CD4-positive, alpha-beta T cell treated with Interleukin-1 beta for 1 hour (primary cell): ENCODE measurements at regions not wholly inside any gene's neighbourhood (a gene's known extent, or its start where the extent isn't known, plus 50 kb on each side); places are given as distances from the start of the nearest gene placed in this dataset.
"Not testable (repeated sequence)": the region's sequence is repeated elsewhere in the genome, so short reads cannot be mapped to it uniquely, and the experiment has no call there.

Experiments used
- DNase-seq, 2 donors: peaks; one replicate each; pipeline ENCODE4 v3.0.0-alpha.2; 2020 to 2022

DNA sequence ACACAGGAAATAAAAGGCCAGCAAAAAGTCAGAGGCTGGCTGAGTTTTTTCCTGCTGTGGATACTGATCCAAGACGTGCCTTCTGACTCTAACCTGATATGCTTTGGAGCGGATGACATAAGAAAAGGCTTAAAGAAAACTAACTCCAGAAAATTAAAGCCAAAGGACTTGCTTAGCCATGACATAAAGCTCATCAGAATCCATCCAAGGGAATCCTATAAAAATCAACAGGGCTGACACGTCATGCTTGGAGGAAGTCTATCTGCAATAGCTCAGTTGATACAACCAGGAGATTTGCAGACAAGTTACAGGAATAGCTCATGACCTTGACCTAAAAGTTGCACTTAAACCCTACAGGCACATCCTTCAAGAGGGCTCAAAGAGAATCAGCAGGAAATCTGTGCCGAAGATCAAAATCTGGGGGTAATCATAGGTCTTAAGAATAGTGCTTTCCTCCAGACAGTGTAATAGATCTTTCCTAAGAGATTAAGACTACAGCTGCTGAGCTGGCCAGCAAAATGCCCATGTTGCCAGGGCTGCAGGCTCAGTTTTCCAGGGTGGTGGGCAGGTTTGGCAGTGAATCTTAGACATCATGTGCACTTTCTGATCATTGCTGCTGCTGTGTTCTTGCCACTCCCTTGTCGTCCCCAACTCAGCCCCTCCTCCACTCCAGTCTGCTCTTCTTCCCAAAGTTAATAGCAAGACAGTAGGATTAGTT is 111.5 kb upstream of the SVIL start:
- DNase-seq = no peak

DNA sequence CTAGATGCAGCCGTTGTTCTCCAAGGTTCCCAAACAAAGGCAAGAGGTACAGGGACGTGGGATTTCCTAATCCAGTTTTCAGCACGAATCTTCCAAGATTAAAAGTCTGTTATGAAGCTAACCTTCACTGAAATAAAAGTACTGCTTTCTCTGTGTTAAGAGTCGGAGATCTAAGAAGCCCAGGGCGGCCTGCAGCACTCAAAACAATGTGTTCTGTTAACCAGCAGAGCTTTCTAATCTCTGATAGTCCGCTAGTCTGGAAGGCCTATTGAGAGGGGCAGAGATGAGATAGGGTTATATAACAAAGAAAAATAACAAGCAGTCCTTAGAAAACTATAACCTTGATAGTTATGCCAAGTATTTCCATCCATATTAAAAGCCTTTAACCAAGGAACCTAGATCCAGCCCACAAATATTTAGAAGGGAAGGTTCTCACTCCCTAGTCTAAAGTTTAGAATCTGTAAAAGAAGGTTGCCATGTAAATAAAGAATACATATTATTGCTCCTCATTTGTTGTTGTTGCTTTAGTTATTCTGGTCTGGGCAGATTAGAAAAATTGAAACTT is 106.3 kb upstream of the SVIL start:
- DNase-seq = no peak

DNA sequence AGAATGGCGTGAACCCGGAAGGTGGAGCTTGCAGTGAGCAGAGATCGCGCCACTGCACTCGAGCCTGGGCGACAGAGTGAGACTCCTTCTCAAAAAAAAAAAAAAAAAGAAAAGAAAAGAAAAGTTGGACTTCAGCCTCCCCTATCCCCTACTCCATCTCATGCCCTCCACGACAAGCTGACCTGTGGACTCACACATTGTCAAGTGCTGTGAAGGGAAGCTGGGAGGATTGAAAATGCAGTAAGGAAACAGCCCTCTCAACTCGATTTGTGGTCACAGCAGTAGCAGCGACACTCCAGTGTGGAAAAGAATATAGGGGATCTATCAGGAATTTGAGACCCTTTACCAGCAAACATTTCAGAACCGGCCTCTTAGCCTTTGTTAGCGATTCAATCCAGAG is 103.6 kb upstream of the SVIL start:
- DNase-seq = no peak

DNA sequence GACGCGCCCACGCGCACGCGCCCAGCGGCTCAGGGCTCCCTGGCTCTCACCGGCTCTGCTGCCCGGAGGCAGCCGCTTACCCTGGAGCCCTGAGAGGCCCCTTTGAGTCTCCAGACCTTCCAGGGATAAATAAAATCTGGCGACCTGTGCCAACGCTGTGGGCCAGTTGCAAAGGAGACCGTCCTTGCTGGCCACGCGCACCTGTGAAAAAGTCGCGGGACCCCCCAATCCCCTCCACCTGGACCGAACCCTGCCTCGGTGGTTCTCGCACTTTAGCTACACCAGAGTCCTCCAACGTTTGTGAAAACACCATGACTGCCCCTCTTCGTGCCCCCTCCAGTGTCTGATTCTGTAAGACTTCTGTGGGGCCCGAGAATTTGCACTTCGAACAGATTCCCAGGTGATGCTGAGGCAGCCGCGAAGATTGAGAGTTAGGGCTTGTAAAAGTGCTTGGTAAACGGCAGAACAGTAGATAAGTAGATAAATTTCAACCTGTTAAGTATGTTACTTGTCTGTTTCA is 102.4 kb upstream of the SVIL start:
- no peak for DNase-seq

DNA sequence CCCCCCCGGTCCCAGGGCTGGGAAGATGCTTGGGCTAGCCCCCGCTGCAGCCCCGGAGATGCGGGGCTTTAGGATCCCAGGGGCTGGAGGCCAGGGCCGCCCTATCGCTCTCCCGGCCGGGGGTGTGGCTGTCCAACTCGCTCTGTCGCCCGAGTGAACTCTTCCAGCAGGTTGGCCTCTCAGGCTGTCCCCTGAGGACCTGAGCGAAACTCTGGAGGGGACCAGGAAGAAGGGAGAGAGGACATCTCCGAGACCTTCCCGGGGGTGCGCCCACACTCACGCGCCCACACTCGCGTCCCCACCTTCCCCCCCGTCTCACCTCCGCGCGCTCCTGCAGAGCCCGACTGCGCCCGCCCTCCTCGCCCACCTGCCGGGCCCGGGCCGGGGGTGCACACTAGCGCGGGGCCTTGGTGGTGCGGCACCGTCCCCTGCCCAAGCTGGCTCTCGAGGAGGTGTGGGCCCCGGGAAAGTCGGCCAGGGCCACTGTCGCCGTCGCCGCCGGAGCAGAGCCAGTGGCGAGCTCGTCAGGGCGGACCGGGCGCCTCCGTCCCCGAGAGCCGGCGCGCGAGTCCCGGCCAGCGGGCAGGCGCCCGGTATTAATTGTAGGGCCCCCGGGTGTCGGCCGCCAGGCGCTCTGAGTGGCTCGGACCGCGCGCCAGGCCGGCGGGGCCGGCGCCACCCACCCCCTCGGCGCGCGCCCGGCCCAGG is 101.7 kb upstream of the SVIL start:
- DNase-seq = peak; percentile 17 to 40

DNA sequence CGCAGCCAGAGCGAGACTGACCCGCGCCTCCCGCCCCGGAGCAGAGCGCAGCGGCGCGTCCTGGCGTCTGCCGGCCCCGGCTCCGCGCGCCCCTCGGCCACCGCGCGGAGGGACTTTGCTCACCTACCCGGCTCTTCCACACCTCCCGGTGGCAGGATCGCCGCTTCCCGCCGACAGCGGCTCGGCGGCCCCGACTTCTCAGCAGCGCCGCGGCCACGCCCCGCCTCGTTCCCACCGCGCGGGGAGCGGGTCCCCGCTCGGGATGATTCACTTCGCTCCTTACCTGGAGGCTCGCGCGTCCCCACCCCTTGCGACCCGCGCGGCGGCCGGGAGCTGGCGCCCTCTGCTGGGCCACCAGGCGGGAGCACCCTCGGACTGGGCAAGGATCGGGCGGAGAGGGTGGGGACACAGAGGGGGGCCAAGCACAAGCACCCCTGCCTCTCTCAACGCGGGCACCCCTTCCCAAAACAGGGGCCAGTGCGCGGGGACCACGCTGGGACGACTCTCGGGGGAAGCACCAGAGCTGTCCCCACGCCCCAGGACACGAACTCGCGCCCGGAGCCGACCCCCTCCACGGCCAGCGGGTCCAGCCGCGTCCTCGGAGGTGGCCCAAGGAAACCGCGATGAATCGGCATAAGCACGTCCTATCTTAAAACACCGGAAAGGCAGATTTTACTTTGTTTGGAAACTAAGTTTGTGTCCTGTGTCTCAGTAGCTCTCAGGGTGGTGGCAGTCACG is 101.0 kb upstream of the SVIL start:
- DNase-seq = peak; percentile 84 to 87

DNA sequence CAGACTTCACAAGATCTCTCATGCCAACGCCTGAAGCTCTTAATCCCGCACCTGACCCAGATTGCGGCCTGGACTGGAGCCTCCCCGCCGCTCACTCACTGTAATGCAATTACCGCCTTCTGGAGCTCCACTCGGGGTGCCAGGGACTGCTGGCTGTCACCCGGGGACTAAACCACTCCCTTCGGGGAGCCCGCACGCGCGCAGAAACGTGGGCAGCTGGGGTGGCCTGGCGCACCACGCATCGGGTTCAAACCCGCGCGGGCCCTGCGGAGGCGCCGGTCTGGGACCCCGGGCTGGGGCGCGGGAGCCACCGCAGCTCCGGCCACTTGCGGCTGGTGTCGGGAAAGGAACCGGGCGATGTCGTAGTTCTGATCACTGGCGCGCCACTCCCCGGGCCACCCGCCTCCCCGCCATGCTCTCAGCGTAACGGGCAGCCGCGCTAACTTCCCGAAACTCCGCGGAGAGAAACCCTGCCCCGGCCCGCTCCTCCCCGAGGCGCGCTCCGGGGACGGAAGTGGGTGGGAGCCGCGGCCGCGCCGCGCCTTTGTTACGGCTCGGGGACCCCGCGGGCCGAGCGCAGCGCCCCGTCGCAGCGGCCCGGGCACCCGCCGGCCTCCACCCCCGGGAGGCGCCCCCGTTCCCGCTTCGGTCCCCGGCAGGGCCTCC is 100.3 kb upstream of the SVIL start:
- peak; percentile 49 to 60 for DNase-seq

DNA sequence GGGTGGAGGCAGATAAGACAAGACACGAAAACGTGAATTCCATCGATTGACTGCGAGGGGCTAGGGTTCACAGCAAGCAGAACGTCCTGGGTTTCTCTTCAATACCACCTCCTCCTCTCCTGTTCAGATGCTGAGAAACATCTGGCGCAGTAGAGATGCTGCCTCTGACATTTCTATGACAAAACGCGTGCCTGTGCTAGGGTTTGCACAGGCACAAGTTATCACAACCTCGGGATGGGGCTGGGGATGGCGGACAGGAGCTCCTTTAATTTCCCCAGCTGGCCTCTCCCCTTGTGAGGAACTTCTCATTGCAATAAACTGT is 99.8 kb upstream of the SVIL start:
- DNase-seq = no peak

DNA sequence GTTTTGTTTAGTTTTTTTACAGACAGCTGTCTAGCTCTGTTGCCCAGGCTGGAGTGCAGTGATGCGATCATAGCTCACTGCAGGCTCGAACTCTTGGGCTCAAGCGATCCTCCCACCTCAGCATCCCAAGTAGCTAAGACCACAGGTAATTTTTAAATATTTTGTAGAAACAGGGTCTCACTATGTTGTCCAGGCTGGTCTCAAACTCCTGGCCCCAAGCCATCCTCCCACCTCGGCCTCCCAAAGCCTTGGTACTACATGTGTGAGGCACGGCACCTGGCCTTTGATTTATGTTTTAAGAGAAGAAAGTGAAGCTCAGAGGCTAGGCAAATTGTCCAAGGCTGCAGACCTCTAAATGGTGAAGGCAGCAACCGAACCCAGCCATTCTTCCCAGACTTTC is 98.6 kb upstream of the SVIL start:
- no peak for DNase-seq

DNA sequence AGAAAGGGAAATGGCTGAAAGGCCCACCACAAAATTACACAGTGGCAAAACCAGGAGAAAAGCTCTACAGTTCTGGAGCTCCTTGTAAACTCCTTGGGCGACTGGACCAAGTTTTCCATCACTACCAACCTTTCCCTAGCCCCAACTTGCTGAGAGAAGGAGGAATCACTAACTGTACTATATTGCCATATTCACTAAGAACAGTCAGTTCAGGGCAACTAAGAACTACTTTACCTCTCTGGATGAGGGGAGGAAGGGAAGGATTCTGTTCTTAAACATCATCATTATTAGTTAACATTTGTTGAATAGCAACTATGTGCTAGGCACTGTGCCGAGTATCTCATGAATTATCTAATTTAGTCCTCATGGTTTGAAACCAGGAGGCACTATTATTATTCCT is 98.1 kb upstream of the SVIL start:
- no peak for DNase-seq

DNA sequence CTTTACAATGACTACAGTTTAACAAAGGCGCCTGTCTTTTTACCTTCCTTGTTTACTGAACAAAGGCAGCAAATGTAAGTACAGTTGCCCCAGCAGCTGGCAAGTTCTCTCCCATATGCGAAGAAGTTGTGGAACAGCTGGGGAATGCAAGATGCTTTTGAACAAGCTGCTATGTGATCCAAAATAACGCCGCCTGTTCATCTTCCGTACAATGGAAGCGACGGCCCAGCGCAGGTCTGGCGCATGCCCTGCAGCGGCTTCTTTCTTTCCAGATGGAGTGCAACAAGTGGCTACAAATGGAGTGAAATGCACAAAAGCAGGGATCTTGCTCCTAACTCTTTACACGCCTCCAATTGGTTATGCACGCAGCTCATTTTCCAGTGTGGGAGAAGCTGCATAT is 97.0 kb upstream of the SVIL start:
- DNase-seq = no peak

DNA sequence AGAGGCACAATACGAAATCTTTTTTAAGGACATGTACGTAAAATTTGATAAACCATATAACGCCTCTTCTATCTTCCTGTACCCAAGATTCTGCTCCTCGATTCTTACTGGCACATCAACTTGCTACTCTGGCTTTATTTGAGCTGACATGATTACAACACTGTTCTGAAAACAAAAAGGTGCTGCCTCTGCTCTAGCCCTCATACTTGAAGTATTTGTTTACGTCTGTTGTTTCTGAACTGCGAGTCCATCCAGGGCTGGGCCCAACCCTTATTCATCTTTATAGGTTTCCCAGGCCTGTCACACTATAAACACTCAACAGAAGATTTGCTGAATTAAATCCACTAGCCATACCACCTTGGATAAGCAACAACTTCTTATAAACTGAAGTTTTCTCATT is 96.2 kb upstream of the SVIL start:
- DNase-seq = no peak

DNA sequence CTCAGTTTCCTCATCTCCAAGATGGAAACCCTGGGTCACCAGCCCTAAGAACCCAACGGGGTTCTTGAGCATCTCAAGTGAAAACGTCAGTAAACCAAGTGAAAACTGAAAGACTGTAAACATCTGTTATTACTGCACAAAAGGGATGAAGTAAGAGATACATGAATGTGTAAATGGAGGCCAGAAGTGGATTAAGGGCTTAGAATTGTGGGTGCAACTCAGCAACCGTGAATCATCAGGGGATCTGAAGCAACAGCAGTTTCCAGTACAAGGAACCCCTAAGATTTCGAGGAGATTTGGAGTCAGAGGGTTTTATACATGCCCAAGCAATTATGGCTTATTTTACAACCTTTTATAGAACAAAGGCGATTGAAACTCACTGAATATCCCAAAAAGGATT is 95.7 kb upstream of the SVIL start:
- no peak for DNase-seq

DNA sequence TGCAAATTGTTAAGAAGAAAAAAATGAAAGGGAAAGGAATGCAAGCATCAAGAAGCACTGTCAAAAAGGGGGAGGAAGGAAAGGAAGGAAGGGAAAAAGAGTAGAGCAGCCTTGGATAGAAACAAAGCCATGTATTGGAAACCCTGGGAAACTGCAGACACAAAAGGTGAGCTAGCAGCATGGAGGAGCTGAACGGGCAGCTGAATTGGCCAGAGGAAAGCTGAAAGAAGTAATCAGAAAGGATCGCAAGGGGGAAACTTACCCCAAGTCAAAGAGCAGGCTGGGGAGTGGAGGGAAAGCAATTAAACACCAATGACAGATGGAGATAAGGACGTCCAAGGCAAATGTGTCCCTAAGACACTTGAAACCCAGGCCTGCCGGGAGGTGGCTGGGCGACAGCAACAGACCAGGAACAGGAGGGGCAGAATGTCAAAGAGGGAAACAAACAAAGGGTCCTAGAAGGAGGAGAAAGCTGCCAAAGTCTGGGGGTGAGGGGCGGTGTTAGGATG is 93.8 kb upstream of the SVIL start:
- DNase-seq = no peak

DNA sequence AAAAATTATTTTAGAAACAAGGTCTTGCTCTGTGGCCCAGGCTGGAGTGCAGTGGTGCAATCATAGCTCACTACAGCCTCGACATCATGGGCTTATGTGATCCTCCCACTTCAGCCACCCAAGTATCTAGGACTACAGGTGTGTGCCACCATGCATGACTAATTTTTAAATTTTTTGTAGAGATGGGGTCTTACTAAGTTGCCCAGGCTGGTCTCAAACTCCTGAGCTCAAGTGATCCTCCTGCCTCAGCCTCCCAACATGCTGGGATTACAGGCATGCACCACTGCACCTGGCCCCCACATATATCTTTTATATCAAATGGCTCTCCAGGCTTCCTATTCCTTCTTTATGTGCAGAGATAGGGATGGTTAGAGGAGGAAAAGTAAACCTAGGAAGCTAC is 91.2 kb upstream of the SVIL start:
- not testable (repeated sequence) for DNase-seq

DNA sequence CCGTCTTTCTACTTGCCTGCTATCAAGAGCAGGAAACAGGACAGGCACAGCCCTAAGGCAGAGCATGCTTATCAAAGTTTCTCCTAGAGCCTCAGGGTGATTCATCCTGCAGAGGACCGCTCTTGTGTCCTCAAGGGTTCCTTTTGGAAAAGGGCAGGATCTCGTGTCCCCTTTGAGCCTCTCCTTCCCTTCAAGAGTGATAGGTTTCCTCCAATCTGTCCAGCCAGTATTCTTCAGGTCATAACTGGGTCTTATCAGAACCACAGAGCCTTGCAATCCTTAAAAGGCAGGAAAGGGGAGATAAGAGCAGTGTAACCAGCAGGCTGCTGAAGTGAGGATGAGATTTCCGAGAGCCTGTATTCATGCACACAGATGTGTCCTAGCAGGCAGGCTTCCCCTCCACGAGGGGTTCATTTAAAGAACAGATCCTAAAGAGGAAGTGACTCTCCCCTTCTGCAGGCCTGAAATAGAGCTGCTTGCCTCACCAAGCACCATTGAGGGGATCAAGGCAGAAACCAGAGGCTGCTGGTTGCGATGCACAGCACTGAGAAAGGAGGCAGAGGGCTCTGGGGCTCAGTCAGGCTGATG is 90.5 kb upstream of the SVIL start:
- DNase-seq = peak in 1 of 2 donors; percentile 6

DNA sequence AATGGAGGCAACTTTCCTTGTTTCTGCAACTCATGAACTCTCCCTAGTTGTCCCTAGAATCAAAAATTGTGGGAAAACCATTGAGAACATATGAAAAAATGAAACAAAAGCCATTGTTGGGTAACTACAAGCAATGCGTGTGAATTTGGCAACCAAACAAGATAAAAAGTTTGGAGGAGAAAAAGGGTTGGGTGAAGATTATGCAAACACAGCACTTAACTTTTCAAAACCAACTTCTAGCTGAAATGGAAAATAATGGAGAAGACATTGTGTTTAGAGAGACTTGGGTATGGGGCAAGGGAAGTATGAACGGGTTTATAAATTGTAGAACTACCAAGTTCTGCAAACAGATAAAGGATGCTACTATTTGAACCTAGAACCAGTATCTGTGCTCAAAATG is 89.0 kb upstream of the SVIL start:
- DNase-seq = no peak

DNA sequence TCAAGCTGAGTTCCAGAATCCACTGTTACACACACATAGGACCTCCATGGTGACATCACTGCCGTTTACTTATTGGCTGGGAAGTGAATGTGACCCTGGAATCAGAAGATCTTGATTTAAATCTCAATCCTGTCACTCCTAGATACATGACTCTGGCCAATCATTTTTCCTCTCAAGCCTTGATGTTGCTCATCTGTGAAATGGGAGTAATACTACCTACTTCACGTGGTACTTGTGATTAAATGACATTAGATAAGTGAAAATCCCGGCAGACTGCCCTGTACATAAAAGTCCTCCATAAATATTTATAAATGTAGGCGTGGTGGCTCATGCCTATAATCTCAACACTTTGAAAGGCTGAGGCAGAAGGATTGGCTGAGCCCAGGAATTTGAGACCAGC is 88.0 kb upstream of the SVIL start:
- no peak for DNase-seq

DNA sequence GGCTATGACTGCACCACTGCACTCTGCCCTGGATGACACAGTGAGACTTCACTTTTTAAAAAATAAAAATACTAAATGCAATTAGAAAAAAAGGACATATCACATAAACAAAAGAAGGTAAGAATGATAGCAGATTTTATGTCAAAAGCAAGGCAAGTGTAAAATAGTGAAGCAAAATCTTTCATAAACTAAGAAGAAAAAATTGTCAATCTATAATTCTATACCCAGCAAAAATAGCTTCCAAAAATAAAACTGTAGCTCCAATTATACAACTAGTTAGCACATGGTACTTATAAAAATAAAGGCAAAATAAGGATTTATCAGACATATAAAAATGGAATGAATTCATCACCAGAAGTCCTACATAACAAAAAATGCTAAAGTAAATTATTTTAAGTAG is 85.4 kb upstream of the SVIL start:
- DNase-seq = no peak

DNA sequence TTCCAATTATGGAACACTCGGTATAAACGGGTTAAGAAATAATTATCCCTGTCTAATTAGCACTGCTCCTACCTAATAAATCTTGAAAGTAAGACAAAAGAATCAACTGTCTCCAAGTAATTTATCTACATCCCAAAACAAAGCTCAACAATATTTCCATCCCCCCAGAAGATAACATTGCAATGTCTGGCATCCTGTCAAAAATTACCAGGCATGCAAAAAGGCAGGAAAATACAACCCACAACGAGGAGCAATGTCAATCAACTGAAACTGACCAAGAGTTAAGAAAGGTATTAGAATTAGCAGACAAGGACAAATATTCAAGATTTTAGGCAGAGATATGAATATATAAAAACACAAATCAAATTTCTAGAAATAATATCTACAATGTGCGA is 84.5 kb upstream of the SVIL start:
- no peak for DNase-seq

DNA sequence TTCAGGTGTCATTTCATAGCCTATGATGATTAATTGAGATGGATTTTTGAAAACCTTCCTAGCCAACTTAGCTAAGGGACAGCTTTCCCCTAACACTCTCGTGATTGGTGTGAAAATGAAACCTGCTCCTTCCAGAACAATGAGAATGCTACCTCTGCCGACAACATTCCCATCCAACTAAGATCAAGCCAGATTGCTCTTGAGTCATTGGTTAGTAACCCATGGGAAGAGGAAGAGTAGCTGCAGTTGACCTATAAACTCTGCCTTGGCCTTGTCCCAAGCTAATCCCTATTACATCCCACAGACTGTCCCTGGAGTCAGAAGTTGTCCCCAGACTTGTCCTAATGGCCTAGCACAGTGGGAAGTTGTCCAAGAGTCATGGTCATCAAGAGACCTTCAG is 80.5 kb upstream of the SVIL start:
- no peak for DNase-seq

DNA sequence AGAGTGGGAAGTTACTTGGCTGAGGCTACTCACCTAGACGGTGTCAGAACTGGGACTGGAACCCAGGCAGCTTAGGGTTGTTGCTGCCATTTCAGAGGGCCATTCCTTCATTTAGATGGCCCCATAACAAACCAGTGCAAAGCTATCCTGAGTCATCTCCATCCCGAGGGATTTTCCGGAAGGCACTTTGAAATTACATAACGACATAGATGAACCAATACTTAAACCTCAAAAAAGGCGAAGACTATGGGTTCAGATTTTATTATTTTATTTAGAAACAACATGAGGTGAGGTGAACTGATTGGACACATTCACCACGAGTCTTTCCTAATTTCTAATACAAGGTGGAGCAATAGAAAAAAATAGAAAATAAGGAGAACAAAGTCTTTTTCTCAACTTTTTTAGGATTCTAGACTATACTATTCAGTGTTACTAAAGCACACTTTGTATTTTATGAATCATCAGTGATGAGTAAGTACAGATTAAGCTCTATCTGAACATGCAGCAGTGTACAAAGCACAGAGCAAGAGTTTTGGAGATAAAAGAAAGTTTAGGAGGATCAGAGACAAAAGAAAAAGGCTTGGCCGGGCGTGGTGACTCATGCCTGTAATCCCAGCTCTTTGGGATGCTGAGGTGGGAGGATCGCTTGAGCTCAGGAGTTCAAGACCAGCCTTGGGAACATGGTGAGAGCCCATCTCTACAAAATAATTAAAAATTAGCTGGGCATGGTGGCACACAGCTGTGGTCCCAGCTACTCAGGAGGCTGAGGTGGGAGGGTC is 79.5 kb upstream of the SVIL start:
- no peak for DNase-seq
